GM10248 (cell line): ENCODE measurements at regions not wholly inside any gene's neighbourhood (a gene's known extent, or its start where the extent isn't known, plus 50 kb on each side); places are given as distances from the start of the nearest gene placed in this dataset.
"Not testable (repeated sequence)": the region's sequence is repeated elsewhere in the genome, so short reads cannot be mapped to it uniquely, and the experiment has no call there.

ENCODE experiments used
- CTCF ChIA-PET: fragments of 300-600 bp; sonication (Branson Sonifier 250); formaldehyde crosslinking; extraction: SDS; loops from one replicate; lab custom pipeline; 2021; ENCODE audit warnings: antibody characterized with exemption; lab: Yijun Ruan, JAX
- POLR2A ChIA-PET: fragments of 350-650 bp; sonication (Branson Sonifier 250); formaldehyde crosslinking; extraction: SDS; loops from one replicate; lab custom pipeline; 2020; ENCODE audit warnings: antibody characterized with exemption; lab: Yijun Ruan, JAX
- DNase-seq: peaks from one replicate; pipeline ENCODE4 v3.0.0; 2012; ENCODE audit errors: extremely low spot score

- DNase-seq, CTCF ChIA-PET, POLR2A ChIA-PET: not testable (repeated sequence)
These were observed 329.9 kb upstream of the PLGLB2 start for GRCh38 chr2:87417742-87418567.

GRCh38 chr2:87418823-87419822, 328.8 kb upstream of the PLGLB2 start:
- CTCF ChIA-PET, DNase-seq, POLR2A ChIA-PET: not testable (repeated sequence)

- DNase-seq, POLR2A ChIA-PET, CTCF ChIA-PET: not testable (repeated sequence)
These were observed 327.9 kb upstream of the PLGLB2 start for GRCh38 chr2:87419980-87420379.

GRCh38 chr2:87420954-87421353, 326.9 kb upstream of the PLGLB2 start:
- POLR2A ChIA-PET, CTCF ChIA-PET, DNase-seq: not testable (repeated sequence)

GRCh38 chr2:87423796-87424762, 323.8 kb upstream of the PLGLB2 start:
- DNase-seq, CTCF ChIA-PET, POLR2A ChIA-PET: not testable (repeated sequence)

- POLR2A ChIA-PET = not testable (repeated sequence)
These were observed 323.1 kb upstream of the PLGLB2 start for GRCh38 chr2:87424763-87425154.

GRCh38 chr2:87425191-87425590, 322.7 kb upstream of the PLGLB2 start:
- DNase-seq, CTCF ChIA-PET, POLR2A ChIA-PET: not testable (repeated sequence)

More at GRCh38 chr2:87424763-87425154, 323.1 kb upstream of the PLGLB2 start:
- DNase-seq, CTCF ChIA-PET: not testable (repeated sequence)

- CTCF ChIA-PET, POLR2A ChIA-PET: not testable (repeated sequence)
These were observed 322.2 kb upstream of the PLGLB2 start for GRCh38 chr2:87425717-87426116.

GRCh38 chr2:87428452-87429130, 319.3 kb upstream of the PLGLB2 start:
- DNase-seq, POLR2A ChIA-PET, CTCF ChIA-PET: not testable (repeated sequence)

More at GRCh38 chr2:87425717-87426116, 322.2 kb upstream of the PLGLB2 start:
- not testable (repeated sequence) for DNase-seq

GRCh38 chr2:87429206-87429930, 318.5 kb upstream of the PLGLB2 start:
- CTCF ChIA-PET, POLR2A ChIA-PET, DNase-seq: not testable (repeated sequence)

- DNase-seq, POLR2A ChIA-PET, CTCF ChIA-PET: not testable (repeated sequence)
These were observed 318.0 kb upstream of the PLGLB2 start for GRCh38 chr2:87429931-87430275.

- POLR2A ChIA-PET, DNase-seq, CTCF ChIA-PET: not testable (repeated sequence)
These were observed 316.8 kb upstream of the PLGLB2 start for GRCh38 chr2:87431051-87431450.

GRCh38 chr2:87432711-87433453, 315.0 kb upstream of the PLGLB2 start:
- DNase-seq, CTCF ChIA-PET, POLR2A ChIA-PET: not testable (repeated sequence)

GRCh38 chr2:87436007-87436406, 311.9 kb upstream of the PLGLB2 start:
- POLR2A ChIA-PET, CTCF ChIA-PET, DNase-seq: not testable (repeated sequence)

GRCh38 chr2:87437701-87438260, 310.1 kb upstream of the PLGLB2 start:
- POLR2A ChIA-PET, CTCF ChIA-PET, DNase-seq: not testable (repeated sequence)
